Sigmoid colon (tissue), 6 donors: ENCODE measurements at regions not wholly inside any gene's neighbourhood (a gene's known extent, or its start where the extent isn't known, plus 50 kb on each side); places are given as distances from the start of the nearest gene placed in this dataset.

ENCODE experiments used
- DNase-seq: peaks from one replicate; pipeline ENCODE4 v3.0.0-alpha.2; 2019
- H3K27ac ChIP-seq, 4 donors: fragments of 200-600 bp; sonication (generic); one replicate each; pipeline ENCODE4 v1.5.1; 2016 to 2019; ENCODE audit warnings: mild to moderate bottlenecking in 1 of 4
- H3K27me3 ChIP-seq, 3 donors: fragments of 200-600 bp; sonication (generic); one replicate each; pipeline ENCODE4 v1.5.1; 2019; ENCODE audit warnings: mild to moderate bottlenecking in 1 of 3
- H3K36me3 ChIP-seq, 4 donors: fragments of 200-600 bp; sonication (generic); one replicate each; pipeline ENCODE4 v1.5.1; 2016 to 2019
- H3K4me1 ChIP-seq, 4 donors: fragments of 200-600 bp; sonication (generic); one replicate each; pipeline ENCODE4 v1.5.1; 2017 to 2019
- H3K4me3 ChIP-seq, 4 donors: fragments of 200-600 bp; sonication (generic); one replicate each; pipeline ENCODE4 v1.5.1; 2017 to 2019; ENCODE audit warnings: mild to moderate bottlenecking in 2 of 4, moderate library complexity in 1 of 4
- H3K9me3 ChIP-seq, 4 donors: fragments of 200-600 bp in 3 of 4; sonication (generic) in 3 of 4; one replicate each; pipeline versions ENCODE4 v1.5.1 to v1.6.1; 2013 to 2019
- EP300 ChIP-seq, 4 donors: sonication (generic); formaldehyde crosslinking; IDR thresholded peaks; one replicate each; pipeline ENCODE4 v1.6.1; 2017; ENCODE audit warnings: antibody characterized with exemption in 4 of 4
- POLR2A ChIP-seq, 2 donors: fragments of 450-650 bp; IDR thresholded peaks; one replicate each; pipeline ENCODE4 v1.6.1; 2016; ENCODE audit warnings: antibody characterized with exemption in 2 of 2, mild to moderate bottlenecking in 2 of 2, moderate library complexity in 2 of 2
- POLR2AphosphoS5 ChIP-seq, 4 donors: sonication (generic); formaldehyde crosslinking; IDR thresholded peaks; one replicate each; pipeline ENCODE4 v1.6.1; 2017; ENCODE audit warnings: antibody characterized with exemption in 4 of 4
- WGBS, 2 donors: extraction: QIAGEN DNeasy Blood & Tissue Kit; methylation state at CpG; one replicate each; pipeline ENCODE4 v1.1.7; 2013; 5-methylcytosine and 5-hydroxymethylcytosine counted together
- intact Hi-C: fragments of 100-400 bp; cut with DNase I; formaldehyde crosslinking; loops from one replicate; pipeline ENCODE4 v1.15.1; 2023
- TF ChIP-seq, protein P1 (sequence below), 4 experiments: fragments of 450-650 bp in 3 of 4; fragments of 200-600 bp in 1 of 4; IDR thresholded peaks; one replicate each; pipeline ENCODE4 v1.5.1; 2016 to 2019; ENCODE audit warnings: antibody characterized with exemption in 4 of 4, mild to moderate bottlenecking in 3 of 4, moderate library complexity in 2 of 4
- donor health status: healthy with polysubstance abuse.
- donor health status: healthy.

DNA sequence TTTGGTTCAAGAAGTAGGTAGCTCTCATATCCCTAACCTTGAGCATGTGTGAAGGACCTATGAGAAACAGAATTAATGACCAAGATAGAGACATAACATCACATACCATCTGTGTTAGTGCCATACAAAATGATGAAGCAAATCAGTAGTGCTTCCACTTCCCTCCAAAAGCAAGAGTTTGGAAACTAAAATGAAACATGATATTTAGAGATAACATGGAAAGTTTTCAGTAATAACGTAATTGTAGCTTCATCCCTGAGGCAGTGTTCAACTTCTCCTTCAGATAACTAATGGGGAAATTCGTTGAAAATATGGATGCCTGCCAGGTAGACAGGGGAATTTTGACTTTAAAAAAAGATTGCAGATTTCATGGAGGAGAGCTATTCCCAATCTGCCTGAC, 248.4 kb upstream of the IRAK1BP1 start:
- H3K27ac ChIP-seq, result no peak overlapping the region
- intact Hi-C loops, result no loop called here
- no peak for DNase-seq
- 67 to 71% methylated on average over 2 of the region's 2 CpGs for WGBS, 2 donors
- TF ChIP-seq, protein P1, sequence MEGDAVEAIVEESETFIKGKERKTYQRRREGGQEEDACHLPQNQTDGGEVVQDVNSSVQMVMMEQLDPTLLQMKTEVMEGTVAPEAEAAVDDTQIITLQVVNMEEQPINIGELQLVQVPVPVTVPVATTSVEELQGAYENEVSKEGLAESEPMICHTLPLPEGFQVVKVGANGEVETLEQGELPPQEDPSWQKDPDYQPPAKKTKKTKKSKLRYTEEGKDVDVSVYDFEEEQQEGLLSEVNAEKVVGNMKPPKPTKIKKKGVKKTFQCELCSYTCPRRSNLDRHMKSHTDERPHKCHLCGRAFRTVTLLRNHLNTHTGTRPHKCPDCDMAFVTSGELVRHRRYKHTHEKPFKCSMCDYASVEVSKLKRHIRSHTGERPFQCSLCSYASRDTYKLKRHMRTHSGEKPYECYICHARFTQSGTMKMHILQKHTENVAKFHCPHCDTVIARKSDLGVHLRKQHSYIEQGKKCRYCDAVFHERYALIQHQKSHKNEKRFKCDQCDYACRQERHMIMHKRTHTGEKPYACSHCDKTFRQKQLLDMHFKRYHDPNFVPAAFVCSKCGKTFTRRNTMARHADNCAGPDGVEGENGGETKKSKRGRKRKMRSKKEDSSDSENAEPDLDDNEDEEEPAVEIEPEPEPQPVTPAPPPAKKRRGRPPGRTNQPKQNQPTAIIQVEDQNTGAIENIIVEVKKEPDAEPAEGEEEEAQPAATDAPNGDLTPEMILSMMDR (IDR thresholded peaks at IDR 0.05), result no peak
- no peak for TF ChIP-seq EP300 (IDR thresholded peaks at IDR 0.05)
- TF ChIP-seq POLR2AphosphoS5 (IDR thresholded peaks at IDR 0.05), result no peak
- no peak for TF ChIP-seq POLR2A (IDR thresholded peaks at IDR 0.05)
- no peaks in the 10 kb centered on the region for H3K27me3 ChIP-seq
- no peaks in the 10 kb centered on the region for H3K9me3 ChIP-seq
- H3K36me3 ChIP-seq, result no peaks in the 10 kb centered on the region
- H3K4me3 ChIP-seq, result no peak overlapping the region
- no peaks in the 10 kb centered on the region for H3K4me1 ChIP-seq

DNA sequence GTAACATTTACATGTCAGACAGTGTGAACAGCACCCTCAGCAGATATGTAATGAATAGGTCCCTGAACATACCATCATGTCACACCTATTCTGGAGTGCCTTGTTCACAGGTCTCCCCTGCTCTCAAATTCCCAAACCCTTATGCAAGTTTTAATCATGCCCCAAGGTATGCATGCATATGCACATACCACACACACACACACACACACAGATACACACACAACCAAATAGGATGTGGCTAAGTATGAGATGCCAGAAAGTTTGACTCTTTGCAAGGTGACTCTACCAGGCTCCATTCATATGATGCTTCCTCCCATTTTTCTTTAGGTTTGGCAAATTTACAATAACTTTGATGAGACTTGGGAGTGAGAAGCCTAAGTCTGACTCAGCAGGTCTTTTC, 243.8 kb upstream of the IRAK1BP1 start:
- no peaks in the 10 kb centered on the region for H3K4me1 ChIP-seq
- intact Hi-C loops, result no loop called here
- H3K27ac ChIP-seq, result no peak overlapping the region
- no peaks in the 10 kb centered on the region for H3K36me3 ChIP-seq
- H3K4me3 ChIP-seq, result no peak overlapping the region
- TF ChIP-seq, protein P1 (IDR thresholded peaks at IDR 0.05), result no peak
- TF ChIP-seq POLR2AphosphoS5 (IDR thresholded peaks at IDR 0.05) (no peak), EP300 (IDR thresholded peaks at IDR 0.05) (no peak), POLR2A (IDR thresholded peaks at IDR 0.05) (no peak)
- no peaks in the 10 kb centered on the region for H3K9me3 ChIP-seq
- DNase-seq, result no peak
- no peaks in the 10 kb centered on the region for H3K27me3 ChIP-seq

DNA sequence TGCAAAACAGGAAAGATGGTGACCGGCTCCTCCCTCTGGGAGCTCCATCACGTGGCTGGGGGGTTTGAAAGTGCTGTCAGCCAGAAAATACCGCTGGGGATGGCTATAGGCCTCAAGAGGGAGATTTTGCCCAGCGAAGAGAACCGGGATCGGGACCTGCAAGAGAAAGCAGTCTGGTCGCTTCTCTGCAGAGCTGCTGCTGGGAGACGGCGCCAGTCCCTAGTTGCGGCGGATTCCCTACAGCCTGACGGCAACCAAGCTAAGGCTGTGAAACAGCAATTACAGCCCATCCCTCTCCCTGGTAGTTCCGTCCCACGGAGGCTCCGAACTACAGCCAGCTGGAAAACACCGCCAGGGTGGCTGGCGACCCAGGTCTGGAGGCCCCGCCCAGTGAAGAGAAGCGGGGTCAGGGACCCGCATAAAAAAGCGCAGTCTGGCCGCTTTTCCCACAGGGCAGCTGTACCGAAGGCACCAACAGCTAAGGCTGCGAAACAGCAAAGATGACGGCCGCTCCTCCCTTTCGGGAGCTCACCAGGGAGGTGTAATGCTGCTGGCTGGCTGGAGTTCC, 238.1 kb upstream of the IRAK1BP1 start:
- 34 to 36% methylated on average over 27 of the region's 27 CpGs for WGBS, 2 donors
- TF ChIP-seq POLR2AphosphoS5 (IDR thresholded peaks at IDR 0.05) (no peak), EP300 (IDR thresholded peaks at IDR 0.05) (no peak), POLR2A (IDR thresholded peaks at IDR 0.05) (no peak)
- TF ChIP-seq, protein P1 (IDR thresholded peaks at IDR 0.05), result no peak
- intact Hi-C loops, result no loop called here
- Histone ChIP-seq H3K27me3 (peaks cover 0 to 9% (median 0%) of the 10 kb centered on the region in 3 donors), H3K27ac (no peak overlapping the region), H3K4me3 (peak overlapping the region in 3 of 4 donors; percentile 19 to 42 (median 38)), H3K4me1 (no peaks in the 10 kb centered on the region), H3K36me3 (no peaks in the 10 kb centered on the region), H3K9me3 (no peaks in the 10 kb centered on the region)
- no peak for DNase-seq

DNA sequence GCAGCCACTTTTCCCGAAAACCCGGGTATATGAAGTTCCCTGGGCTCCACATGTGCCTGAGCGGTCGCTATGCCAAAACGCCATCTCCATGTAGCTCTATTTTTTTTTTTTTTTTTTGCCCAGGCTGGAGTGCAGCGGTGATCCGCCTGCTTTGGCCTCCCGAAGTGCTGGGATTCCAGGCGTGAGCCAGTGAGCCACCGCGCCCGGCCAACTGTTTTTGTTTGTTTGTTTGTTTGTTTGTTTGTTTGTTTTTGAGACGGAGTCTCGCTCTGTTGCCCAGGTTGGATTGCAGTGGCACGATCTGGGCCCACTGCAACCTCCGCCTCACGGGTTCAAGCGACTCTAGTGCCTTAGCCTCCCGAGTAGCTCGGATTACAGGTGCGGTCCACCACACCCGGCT, 237.5 kb upstream of the IRAK1BP1 start:
- H3K4me3 ChIP-seq, result peak overlapping the region in 1 of 4 donors; percentile 42
- intact Hi-C loops, result no loop called here
- no peaks in the 10 kb centered on the region for H3K9me3 ChIP-seq
- no peak overlapping the region for H3K27ac ChIP-seq
- WGBS, 2 donors, result 89 to 92% methylated on average over 22 of the region's 22 CpGs
- DNase-seq, result no peak
- H3K36me3 ChIP-seq, result no peaks in the 10 kb centered on the region
- TF ChIP-seq EP300 (IDR thresholded peaks at IDR 0.05) (no peak), POLR2A (IDR thresholded peaks at IDR 0.05) (no peak), POLR2AphosphoS5 (IDR thresholded peaks at IDR 0.05) (no peak)
- TF ChIP-seq, protein P1 (IDR thresholded peaks at IDR 0.05), result no peak
- H3K4me1 ChIP-seq, result no peaks in the 10 kb centered on the region
- peaks cover 0 to 9% (median 0%) of the 10 kb centered on the region in 3 donors for H3K27me3 ChIP-seq

DNA sequence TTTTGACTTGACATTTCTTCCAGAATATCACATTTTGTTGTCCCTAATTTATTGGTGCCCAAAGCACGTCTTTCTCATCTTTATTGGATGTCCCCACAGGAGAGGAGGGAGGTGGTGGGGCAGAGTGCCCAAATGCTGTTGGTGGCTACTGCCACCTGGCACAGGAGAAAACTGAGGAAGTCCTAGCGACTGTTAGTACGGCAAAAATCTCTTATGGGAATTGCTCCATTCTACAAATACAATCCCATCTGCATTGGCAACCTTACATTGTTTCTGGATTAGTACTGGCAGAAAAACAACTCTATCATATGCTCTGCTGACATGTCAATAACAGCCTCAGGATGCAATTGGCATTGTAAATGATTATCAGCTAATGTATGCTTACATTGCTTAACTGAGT, 235.4 kb upstream of the IRAK1BP1 start:
- Histone ChIP-seq H3K4me1 (no peaks in the 10 kb centered on the region), H3K27me3 (peaks cover 0 to 9% (median 0%) of the 10 kb centered on the region in 3 donors), H3K4me3 (no peak overlapping the region), H3K27ac (no peak overlapping the region), H3K36me3 (no peaks in the 10 kb centered on the region), H3K9me3 (no peaks in the 10 kb centered on the region)
- WGBS, 2 donors, result 65 to 73% methylated on average over 3 of the region's 3 CpGs
- DNase-seq, result no peak
- TF ChIP-seq, protein P1 (IDR thresholded peaks at IDR 0.05), result no peak
- TF ChIP-seq POLR2AphosphoS5 (IDR thresholded peaks at IDR 0.05) (no peak), POLR2A (IDR thresholded peaks at IDR 0.05) (no peak), EP300 (IDR thresholded peaks at IDR 0.05) (no peak)
- intact Hi-C loops, result no loop called here
